ENCODE measurements at regions not wholly inside any gene's neighbourhood (a gene's known extent, or its start where the extent isn't known, plus 50 kb on each side); places are given as distances from the start of the nearest gene placed in this dataset.
"Not testable (repeated sequence)": the region's sequence is repeated elsewhere in the genome, so short reads cannot be mapped to it uniquely, and the experiment has no call there.

DNA sequence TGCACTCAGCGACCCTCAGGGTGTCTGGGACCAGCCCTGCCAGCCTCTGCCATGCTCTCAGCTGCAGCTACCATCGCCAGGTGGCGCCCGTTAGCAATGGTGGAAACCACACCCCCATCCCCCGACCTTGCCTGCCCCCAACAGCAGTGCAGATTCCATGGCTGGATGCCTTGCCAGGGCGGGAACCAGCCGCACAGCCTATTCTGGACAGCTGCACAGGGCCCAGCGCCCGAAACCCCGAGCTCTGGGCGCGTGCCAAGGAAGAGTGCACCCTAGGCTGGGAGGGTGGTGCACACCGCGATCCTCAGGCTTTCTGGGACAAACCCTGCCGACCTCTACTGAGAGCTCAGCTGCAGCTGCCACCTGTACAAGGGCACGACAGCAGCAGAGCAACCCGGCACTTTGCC is 88.1 kb downstream of the POTEG start:
- H3K9me3 Mint-ChIP-seq; DNase-seq (ENCODE audit: low spot score in 2 of 2); H3K36me3 Mint-ChIP-seq; ATAC-seq; H3K27ac Mint-ChIP-seq: not testable (repeated sequence)

GRCh38 chr14:19346636-19347035 is 87.5 kb downstream of the POTEG start:
- not testable (repeated sequence) for DNase-seq (ENCODE audit: low spot score in 2 of 2); H3K27ac Mint-ChIP-seq; H3K9me3 Mint-ChIP-seq; ATAC-seq; H3K36me3 Mint-ChIP-seq

DNA sequence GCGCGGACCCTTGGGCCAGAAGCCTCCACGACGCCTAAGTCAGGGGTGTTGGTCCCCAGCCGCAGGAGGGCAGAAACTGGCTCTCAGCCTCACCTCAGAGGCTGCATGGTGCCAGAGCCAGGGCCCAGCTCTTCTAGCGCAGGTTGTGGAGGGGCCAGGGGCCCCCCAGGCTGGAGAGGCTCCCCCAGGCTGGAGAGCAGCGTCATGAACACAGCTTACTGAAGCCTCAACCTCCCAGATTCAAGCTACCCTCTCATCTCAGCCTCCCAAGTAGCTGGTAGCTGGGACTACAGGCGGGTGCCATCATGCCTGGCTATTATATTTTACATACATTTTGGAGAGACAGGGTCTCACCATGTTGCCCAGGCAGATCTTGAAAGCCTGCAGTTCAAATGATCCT is 87.0 kb downstream of the POTEG start:
- ATAC-seq; H3K27ac Mint-ChIP-seq; H3K36me3 Mint-ChIP-seq; DNase-seq (ENCODE audit: low spot score in 2 of 2); H3K9me3 Mint-ChIP-seq: not testable (repeated sequence)
